HG03139 (cell line): ENCODE measurements at regions not wholly inside any gene's neighbourhood (a gene's known extent, or its start where the extent isn't known, plus 50 kb on each side); places are given as distances from the start of the nearest gene placed in this dataset.

ENCODE experiments used
- ATAC-seq: cut with Tn5 transposase; IDR thresholded peaks from one replicate; pipeline ENCODE4 v1.9.1; 2021; ENCODE audit not compliant: unreplicated experiment

DNA sequence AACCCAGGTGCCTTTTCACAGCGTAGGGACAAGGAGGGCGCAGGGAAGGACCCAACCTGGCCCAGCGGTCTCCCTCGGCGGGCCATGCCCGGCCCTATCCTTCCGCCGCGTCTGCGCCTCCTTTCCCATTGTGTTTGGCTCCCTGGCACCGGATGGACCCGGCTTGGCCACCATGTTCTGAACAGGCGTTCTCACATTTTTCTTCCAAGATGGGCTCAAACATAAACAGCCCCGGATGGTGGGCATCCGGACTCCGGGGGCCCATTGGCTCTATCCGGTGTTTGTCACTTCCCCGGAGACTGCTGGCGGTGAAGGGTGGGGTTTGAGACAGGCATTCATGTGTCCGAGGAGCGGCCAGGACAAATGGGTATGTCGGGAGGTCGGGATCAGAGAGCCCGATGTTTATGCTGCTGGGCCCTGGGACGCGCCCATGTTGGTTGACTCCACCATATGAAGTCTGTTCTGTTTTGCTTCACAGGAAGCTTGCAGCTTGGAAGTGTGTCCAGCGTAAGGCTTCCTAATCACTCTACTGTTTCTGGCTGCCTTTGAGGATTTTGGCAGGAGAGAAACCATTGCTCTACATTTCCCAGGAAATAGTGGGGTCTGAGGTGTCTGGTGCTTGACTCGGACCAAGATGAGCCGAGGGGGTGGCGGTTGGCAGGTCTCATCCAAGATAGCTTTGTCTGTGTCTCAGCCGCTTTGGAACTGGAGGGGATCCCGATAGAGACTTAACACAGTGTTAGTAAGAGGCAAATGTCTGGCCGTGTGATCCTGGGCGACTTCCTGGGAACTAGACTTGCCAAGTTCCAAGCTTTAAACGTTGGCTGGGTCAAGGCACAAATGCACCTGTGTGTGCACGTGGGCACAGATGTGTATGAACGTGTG is 188.3 kb downstream of the IRF8 start:
- no peak for ATAC-seq

- ATAC-seq, result no peak
Measured at GRCh38 chr16:86087896-86088230, 188.9 kb downstream of the IRF8 start.

DNA sequence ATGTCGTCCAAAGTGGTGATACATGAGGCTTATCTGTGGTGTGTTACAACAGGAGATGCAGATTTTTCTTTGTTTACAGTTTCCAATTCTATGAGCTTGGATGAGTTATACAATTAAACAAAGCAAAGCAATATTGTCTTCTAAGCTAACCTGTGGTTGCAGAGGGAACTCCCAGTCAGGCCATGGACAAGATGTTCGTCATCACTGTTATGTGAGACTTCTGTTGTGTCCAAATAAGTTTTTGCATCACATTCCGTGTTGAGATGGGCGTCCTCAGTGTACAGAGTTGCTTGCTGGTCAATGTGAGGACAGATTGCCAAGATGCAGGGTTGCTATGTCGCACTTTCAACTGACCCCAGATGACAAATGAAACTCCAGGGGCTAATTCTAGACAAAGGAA is 189.3 kb downstream of the IRF8 start:
- no peak for ATAC-seq

DNA sequence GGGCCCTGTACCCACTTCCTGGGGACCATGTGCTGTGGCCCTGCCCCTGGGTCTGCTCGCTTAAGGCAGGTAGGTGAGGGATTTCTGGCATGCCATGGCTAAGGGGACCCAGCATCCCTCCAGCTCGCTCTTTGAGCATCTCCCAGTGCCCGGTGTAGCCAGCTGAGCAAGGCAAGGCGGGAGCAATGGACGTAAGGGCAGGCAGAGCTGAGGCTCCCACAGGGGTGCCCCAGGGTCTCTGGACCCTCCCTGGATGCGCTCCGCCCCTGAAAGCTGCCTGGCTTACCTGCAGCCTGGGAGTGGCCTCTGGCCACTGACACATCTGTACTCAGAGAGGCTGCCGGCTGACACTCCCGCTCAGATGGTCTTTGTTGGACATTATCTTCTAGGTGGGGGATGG is 189.9 kb downstream of the IRF8 start:
- no peak for ATAC-seq

DNA sequence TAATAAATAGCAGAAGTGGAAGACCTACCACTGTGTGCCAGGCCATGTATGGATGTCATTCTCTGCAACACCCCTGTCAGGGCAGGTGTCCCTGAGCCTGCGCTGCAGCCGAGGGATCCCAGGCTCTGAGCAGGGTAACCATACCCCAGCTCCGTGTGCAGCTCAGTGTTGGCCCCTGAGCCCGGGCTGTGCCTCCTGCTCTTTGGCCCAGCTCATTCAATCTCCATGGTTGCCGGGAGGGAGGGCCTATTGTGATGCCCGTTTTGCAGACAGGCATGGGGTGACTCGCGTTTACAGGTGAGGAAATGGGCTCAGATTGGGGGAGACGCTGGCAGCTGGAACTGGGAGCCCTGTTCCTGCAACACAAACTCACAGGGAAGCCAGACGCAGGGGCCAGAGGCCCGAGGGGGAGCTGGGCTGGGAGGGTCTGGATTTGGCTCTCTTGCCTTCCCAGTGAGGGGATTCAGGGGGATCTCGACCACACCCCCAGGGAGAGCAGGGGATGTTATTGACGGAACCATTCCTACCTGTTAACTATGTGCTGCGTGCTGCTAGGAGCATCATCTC is 190.5 kb downstream of the IRF8 start:
- ATAC-seq, result no peak

DNA sequence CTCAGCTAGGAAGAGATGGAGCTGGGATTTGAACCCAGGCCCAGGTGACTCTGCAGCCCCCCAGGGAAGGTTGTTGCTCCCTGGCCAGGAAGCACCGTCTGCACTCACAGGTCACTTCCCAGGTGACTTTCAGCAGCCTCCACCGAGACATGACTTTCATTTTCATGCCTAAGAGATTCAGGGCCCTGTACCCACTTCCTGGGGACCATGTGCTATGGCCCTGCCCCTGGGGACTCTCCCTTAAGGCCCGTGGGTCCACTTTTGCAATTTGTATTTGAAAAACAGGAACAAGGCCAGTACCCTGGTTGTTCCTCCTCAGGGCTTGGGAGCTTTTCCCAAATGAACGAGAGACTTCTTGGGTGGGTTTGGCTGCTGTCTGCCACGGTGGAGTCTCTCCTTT is 191.0 kb downstream of the IRF8 start:
- no peak for ATAC-seq

- ATAC-seq, result no peak
Measured at GRCh38 chr16:86090461-86091170, 191.7 kb downstream of the IRF8 start.

DNA sequence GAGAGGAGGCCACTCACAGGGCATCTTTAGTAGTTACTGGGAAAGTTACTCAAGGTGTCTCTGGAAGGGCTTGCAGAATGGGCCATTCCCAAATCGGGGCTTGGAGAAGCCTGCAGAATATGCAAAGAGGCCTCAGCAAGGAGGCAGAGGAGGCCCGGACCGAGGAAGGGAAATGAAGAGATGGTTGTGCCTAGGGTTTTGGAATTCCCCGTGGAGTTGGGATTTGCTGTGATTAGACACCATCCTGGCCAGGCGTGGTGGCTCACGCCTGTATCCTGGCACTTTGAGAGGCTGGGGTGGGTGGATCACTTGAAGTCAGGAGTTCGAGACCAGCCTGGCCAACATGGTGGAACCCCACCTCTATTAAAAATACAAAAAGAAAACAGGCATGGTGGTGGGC is 193.0 kb downstream of the IRF8 start:
- no peak for ATAC-seq

GRCh38 chr16:86092586-86093480 is 193.9 kb downstream of the IRF8 start:
- no peak for ATAC-seq

- ATAC-seq, result no peak
Measured at GRCh38 chr16:86093801-86094750, 195.1 kb downstream of the IRF8 start.

DNA sequence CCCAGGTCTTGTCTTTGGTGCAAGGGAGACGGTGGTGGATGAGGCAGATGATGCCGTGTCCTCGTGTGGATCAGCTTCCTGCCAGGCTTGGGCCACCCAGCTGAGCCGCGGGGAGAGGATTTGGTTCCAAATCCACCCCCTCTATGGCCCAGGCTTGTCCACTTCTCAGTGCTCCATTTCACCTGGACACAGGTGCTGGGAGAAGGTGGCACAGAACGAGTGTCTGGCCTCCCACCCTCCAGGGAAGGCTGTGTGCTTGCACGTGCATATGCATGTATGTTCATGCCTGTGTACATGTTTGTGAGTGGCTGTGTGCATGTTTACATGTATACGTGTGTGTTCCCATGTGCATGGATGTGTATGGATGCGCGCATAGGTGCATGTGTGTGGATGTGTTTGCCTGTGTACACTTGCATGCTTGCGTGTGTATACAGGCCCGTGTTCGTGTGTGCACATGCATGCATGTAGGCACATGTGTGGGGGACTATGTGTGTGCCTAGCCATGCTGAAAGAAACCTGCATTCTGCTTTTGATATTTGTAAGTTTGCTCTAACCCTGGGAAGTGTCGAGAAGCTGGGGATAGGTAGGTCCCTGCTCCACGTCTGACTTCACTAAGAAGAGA is 196.3 kb downstream of the IRF8 start:
- no peak for ATAC-seq

DNA sequence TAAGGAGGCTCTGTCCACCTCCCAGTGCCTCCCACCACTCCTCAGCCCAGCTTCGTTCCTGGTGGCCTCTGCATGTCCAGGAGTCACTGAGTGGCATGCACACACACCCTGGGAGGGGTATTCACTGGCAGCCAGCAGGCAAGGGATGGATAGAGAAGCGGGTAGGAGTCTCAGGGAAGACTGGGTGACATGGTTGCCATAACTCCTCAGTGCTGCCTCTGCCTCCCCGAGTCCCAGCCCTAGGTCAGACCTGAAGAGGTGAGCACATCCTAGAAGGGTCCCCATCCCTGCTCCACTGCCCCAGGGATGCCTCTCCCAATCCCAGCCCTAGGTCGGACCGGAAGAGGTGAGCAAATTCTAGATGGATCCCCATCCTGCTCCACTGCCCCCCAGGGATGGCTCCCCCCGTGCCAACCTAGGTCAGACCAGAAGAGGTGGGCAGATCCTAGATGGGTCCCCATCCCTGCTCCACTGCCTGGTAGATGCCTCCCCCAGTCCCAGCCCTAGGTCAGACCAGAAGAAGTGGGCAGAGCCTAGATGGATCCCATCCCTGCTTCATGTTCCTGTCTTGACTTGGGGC is 197.0 kb downstream of the IRF8 start:
- ATAC-seq, result no peak

GRCh38 chr16:86096850-86097249 is 197.9 kb downstream of the IRF8 start:
- ATAC-seq, result no peak

- no peak for ATAC-seq
Measured at GRCh38 chr16:86099326-86099725, 200.4 kb downstream of the IRF8 start.

DNA sequence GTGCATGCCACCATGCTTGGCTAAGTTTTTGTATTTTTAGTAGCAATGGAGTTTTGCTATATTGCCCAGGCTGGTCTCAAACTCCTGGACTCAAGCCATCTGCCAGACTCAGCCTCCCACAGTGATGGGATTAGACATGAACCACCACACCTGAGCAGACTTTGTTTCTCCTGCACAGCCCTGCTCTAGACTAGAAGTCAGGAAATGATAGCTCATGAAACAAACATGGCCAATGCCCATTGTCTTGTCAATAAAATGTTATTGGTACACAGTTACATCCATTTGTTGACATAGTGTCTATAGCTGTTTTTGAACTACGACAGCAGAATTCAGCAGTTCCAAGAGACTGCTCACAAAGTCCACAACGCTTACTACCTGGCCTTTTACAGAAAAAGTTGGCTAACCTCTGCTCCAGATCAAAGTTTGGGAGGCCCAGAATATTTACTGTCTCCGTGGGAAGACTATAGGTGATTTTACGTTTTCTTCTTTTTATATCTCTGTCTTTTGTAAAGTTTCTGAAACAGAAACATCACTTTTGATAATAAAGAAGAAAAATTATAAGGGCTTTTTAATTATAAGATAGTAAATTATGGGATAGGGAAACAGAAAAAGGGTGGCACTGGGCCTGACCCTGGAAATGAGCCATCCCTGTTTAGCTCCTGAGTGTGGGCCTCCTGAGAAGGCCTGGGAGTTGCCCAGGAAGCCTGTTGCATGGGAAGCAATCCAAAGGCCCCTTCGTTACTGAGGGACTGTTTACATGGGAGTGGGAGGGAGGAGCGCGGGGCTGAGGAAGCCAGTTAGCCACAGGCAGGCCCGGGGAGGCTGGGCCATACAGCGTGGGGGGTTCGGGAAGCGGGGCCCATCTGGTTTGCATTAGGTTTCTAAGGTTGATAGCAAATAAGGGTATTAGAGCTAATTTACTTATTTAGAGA is 201.5 kb downstream of the IRF8 start:
- ATAC-seq, result no peak

DNA sequence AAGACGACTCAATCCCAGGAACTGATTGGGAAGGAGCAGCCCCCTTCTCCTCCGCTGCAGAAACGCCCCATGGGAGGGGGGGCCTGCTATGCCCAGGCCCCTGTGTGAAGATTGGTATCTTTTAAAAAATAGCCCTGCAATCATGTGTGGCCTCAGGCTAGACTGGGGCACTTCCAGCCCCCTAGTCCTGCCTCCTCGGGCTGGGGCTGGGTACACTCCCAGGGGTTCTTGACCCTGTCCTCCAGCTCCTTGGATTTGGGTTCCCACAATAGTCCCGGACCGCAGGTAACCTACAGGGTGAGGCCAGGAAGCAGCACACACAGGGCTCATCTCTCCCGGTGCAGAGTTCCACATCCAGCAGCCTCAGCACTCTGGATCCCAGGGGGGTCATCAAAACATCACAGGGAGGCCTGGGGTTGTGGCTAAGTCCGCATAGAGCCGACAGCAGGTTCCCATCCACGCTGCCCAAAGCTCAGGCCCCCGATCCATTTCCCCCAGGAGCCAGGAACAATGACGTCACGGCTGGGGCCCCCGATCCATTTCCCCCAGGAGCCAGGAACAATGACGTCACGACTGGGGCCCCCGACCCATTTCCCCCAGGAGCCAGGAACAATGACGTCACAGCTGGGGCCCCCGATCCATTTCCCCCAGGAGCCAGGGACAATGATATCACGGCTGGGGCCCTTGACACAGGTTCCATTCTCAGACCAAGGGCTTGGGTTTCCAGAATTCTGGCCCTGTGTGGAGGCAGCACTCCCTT is 202.4 kb downstream of the IRF8 start:
- no peak for ATAC-seq

- ATAC-seq, result no peak
Measured at GRCh38 chr16:86101897-86102157, 202.9 kb downstream of the IRF8 start.

GRCh38 chr16:86103320-86103719 is 204.4 kb downstream of the IRF8 start:
- no peak for ATAC-seq
